Suprapubic skin (tissue), 3 donors: ENCODE measurements at regions not wholly inside any gene's neighbourhood (a gene's known extent, or its start where the extent isn't known, plus 50 kb on each side); places are given as distances from the start of the nearest gene placed in this dataset.

ENCODE experiments used
- POLR2A ChIP-seq, 2 donors: fragments of 450-650 bp; IDR thresholded peaks; one replicate each; pipeline ENCODE4 v1.6.1; 2017; ENCODE audit warnings: antibody characterized with exemption in 2 of 2, mild to moderate bottlenecking in 2 of 2, moderate library complexity in 2 of 2
- TF ChIP-seq, protein P1 (sequence below), 2 donors: fragments of 200-600 bp in 1 of 2; fragments of 450-650 bp in 1 of 2; sonication (generic) in 1 of 2; IDR thresholded peaks; one replicate each; pipeline ENCODE4 v1.5.1; 2016 to 2019; ENCODE audit warnings: antibody characterized with exemption in 2 of 2, mild to moderate bottlenecking in 1 of 2, moderate library complexity in 1 of 2

DNA sequence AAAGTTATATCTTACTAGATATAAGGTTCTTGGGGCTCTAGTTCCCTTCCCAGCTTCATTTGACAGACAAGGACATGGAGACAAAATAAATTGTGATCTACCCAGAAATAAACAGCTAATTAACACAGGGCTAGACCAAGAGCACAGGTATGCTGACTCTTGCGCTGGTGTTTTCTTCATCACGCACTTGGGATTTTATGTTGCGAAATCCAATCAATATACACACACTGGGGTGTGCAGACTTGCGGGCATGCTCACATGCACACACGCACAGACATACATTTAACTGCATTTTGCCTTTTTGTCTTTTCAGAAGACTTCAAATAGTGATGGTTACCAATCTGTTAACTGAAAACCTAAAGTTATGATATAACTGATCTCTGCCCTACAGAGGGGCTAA, 91.2 kb downstream of the LRATD1 start:
- TF ChIP-seq, protein P1, sequence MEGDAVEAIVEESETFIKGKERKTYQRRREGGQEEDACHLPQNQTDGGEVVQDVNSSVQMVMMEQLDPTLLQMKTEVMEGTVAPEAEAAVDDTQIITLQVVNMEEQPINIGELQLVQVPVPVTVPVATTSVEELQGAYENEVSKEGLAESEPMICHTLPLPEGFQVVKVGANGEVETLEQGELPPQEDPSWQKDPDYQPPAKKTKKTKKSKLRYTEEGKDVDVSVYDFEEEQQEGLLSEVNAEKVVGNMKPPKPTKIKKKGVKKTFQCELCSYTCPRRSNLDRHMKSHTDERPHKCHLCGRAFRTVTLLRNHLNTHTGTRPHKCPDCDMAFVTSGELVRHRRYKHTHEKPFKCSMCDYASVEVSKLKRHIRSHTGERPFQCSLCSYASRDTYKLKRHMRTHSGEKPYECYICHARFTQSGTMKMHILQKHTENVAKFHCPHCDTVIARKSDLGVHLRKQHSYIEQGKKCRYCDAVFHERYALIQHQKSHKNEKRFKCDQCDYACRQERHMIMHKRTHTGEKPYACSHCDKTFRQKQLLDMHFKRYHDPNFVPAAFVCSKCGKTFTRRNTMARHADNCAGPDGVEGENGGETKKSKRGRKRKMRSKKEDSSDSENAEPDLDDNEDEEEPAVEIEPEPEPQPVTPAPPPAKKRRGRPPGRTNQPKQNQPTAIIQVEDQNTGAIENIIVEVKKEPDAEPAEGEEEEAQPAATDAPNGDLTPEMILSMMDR (IDR thresholded peaks at IDR 0.05) = no peak
- no peak for TF ChIP-seq POLR2A (IDR thresholded peaks at IDR 0.05)
